H9 (cell line): ENCODE measurements at regions not wholly inside any gene's neighbourhood (a gene's known extent, or its start where the extent isn't known, plus 50 kb on each side); places are given as distances from the start of the nearest gene placed in this dataset.

Experiments
- DNase-seq: peaks from one replicate; pipeline ENCODE4 v3.0.0-alpha.2; 2017
- H2AFZ ChIP-seq: one replicate; pipeline ENCODE4 v1.6.1; 2013; ENCODE audit warnings: mild to moderate bottlenecking, low read length, control low read depth, moderate library complexity
- H2AK5ac ChIP-seq: 2 replicates; pipeline ENCODE4 v1.6.1; 2013; ENCODE audit warnings: low read length, control low read depth, mixed read lengths; ENCODE audit not compliant: insufficient read length
- H2BK120ac ChIP-seq: one replicate; pipeline ENCODE4 v1.6.1; 2013; ENCODE audit warnings: low read depth, mild to moderate bottlenecking, low read length, control low read depth, inconsistent platforms; ENCODE audit not compliant: poor library complexity, severe bottlenecking
- H2BK12ac ChIP-seq: 2 replicates; pipeline ENCODE4 v1.6.1; 2013; ENCODE audit warnings: low read length, control low read depth, mixed read lengths, low read depth; ENCODE audit not compliant: insufficient read length
- H2BK15ac ChIP-seq: 2 replicates; pipeline ENCODE4 v1.6.1; 2013; ENCODE audit warnings: low read depth, low read length, control low read depth
- H2BK20ac ChIP-seq: one replicate; pipeline ENCODE4 v1.6.1; 2013; ENCODE audit warnings: low read depth, mild to moderate bottlenecking, low read length, control low read depth, inconsistent platforms; ENCODE audit not compliant: poor library complexity, severe bottlenecking
- H2BK5ac ChIP-seq: 2 replicates; pipeline ENCODE4 v1.6.1; 2013; ENCODE audit warnings: low read length, control low read depth, mixed read lengths; ENCODE audit not compliant: insufficient read length
- H3K14ac ChIP-seq: 2 replicates; pipeline ENCODE4 v1.6.1; 2013; ENCODE audit warnings: low read length, control low read depth; ENCODE audit not compliant: insufficient read depth
- H3K18ac ChIP-seq: 2 replicates; pipeline ENCODE4 v1.6.1; 2013; ENCODE audit warnings: low read depth, mild to moderate bottlenecking, mixed read lengths, low read length, control low read depth; ENCODE audit not compliant: insufficient read length
- H3K23ac ChIP-seq: 2 replicates; pipeline ENCODE4 v1.6.1; 2013; ENCODE audit warnings: low read length, control low read depth, mixed read lengths, low read depth; ENCODE audit not compliant: insufficient read length
- H3K23me2 ChIP-seq: 2 replicates; pipeline ENCODE4 v1.6.1; 2013; ENCODE audit warnings: low read depth, mild to moderate bottlenecking, mixed read lengths, low read length, control low read depth; ENCODE audit not compliant: insufficient read length, poor library complexity, severe bottlenecking
- H3K27ac ChIP-seq: 2 replicates; pipeline ENCODE4 v1.5.1; 2013; ENCODE audit warnings: low read length, control low read depth, mixed read lengths, low read depth; ENCODE audit not compliant: insufficient read length
- H3K27me3 ChIP-seq: 2 replicates; pipeline ENCODE4 v1.6.1; 2013; ENCODE audit warnings: low read length, control low read depth, inconsistent platforms; ENCODE audit not compliant: insufficient read depth
- H3K4ac ChIP-seq: 2 replicates; pipeline ENCODE4 v1.6.1; 2013; ENCODE audit warnings: low read depth, mild to moderate bottlenecking, control low read depth, inconsistent platforms, low read length, moderate library complexity
- H3K4me1 ChIP-seq: 2 replicates; pipeline ENCODE4 v1.6.1; 2013; ENCODE audit warnings: low read length, control low read depth, inconsistent platforms; ENCODE audit not compliant: insufficient read depth
- H3K4me2 ChIP-seq: 2 replicates; pipeline ENCODE4 v1.6.1; 2013; ENCODE audit warnings: low read length, control low read depth, mixed read lengths; ENCODE audit not compliant: insufficient read length, insufficient read depth
- H3K56ac ChIP-seq: 2 replicates; pipeline ENCODE4 v1.6.1; 2013; ENCODE audit warnings: low read depth, mild to moderate bottlenecking, mixed read lengths, low read length, control low read depth; ENCODE audit not compliant: insufficient read length
- H3K79me1 ChIP-seq: 2 replicates; pipeline ENCODE4 v1.6.1; 2013; ENCODE audit warnings: low read depth, mild to moderate bottlenecking, moderate library complexity, low read length, control low read depth, inconsistent platforms; ENCODE audit not compliant: insufficient read depth, poor library complexity, severe bottlenecking
- H3K79me2 ChIP-seq: 2 replicates; pipeline ENCODE4 v1.6.1; 2013; ENCODE audit warnings: low read length, control low read depth, inconsistent platforms; ENCODE audit not compliant: insufficient read depth
- H3K9ac ChIP-seq: 2 replicates; pipeline ENCODE4 v1.6.1; 2013; ENCODE audit warnings: low read length, control low read depth, mixed read lengths; ENCODE audit not compliant: insufficient read length; ENCODE audit errors: extremely low read depth
- H3K9me3 ChIP-seq: one replicate; pipeline ENCODE4 v1.6.1; 2013; ENCODE audit warnings: low read depth, low read length, inconsistent platforms; ENCODE audit not compliant: control insufficient read depth
- H3T11ph ChIP-seq: one replicate; pipeline ENCODE4 v1.6.1; 2013; ENCODE audit warnings: mild to moderate bottlenecking, low read length, control low read depth, inconsistent platforms
- H4K20me1 ChIP-seq: one replicate; pipeline ENCODE4 v1.6.1; 2013; ENCODE audit not compliant: control insufficient read depth, insufficient read length, insufficient read depth
- H4K5ac ChIP-seq: 2 replicates; pipeline ENCODE4 v1.6.1; 2013; ENCODE audit warnings: low read depth, mild to moderate bottlenecking, mixed read lengths, low read length, control low read depth; ENCODE audit not compliant: insufficient read length
- H4K8ac ChIP-seq: replicated peaks from 2 replicates; pipeline ENCODE4 v1.6.1; 2013; ENCODE audit warnings: low read length, control low read depth, mixed read lengths, low read depth; ENCODE audit not compliant: insufficient read length
- H4K91ac ChIP-seq: 2 replicates; pipeline ENCODE4 v1.6.1; 2013; ENCODE audit warnings: low read depth, mild to moderate bottlenecking, moderate library complexity, mixed read lengths, low read length, control low read depth; ENCODE audit not compliant: insufficient read length
- H3K27ac Mint-ChIP-seq, 3 experiments: 2 replicates in 2 of 3; 3 replicates in 1 of 3; pipeline ENCODE4 v1.8.0; 2020 to 2021; ENCODE audit warnings: mixed read lengths in 3 of 3, mild to moderate bottlenecking in 1 of 3, moderate library complexity in 1 of 3
- H3K27me3 Mint-ChIP-seq: 2 replicates; pipeline ENCODE4 v1.8.0; 2021; ENCODE audit warnings: low read depth, mild to moderate bottlenecking, moderate library complexity, mixed read lengths
- H3K36me3 Mint-ChIP-seq, 3 experiments: 2 replicates in 2 of 3; 3 replicates in 1 of 3; pipeline ENCODE4 v1.8.0; 2020 to 2021; ENCODE audit warnings: low read depth in 3 of 3, mixed read lengths in 3 of 3; ENCODE audit not compliant: insufficient read depth in 1 of 3
- H3K4me1 Mint-ChIP-seq, 2 experiments: 2 replicates each; pipeline ENCODE4 v1.8.0; 2020; ENCODE audit warnings: mixed read lengths in 2 of 2
- H3K4me3 Mint-ChIP-seq, 2 experiments: 2 replicates in 1 of 2; 3 replicates in 1 of 2; pipeline ENCODE4 v1.8.0; 2020 to 2021; ENCODE audit warnings: mild to moderate bottlenecking in 2 of 2, mixed read lengths in 2 of 2, moderate library complexity in 1 of 2
- H3K9me3 Mint-ChIP-seq, 2 experiments: 2 replicates in 1 of 2; 3 replicates in 1 of 2; pipeline ENCODE4 v1.8.0; 2020; ENCODE audit warnings: mild to moderate bottlenecking in 2 of 2, mixed read lengths in 2 of 2, moderate library complexity in 1 of 2
- CTCF ChIP-seq: fragments of 200-600 bp; sonication (generic); conservative IDR thresholded peaks from 3 replicates; pipeline ENCODE4 v1.8.0; 2021; ENCODE audit warnings: antibody characterized with exemption, mild to moderate bottlenecking
- WGBS: extraction: QIAGEN DNeasy Blood & Tissue Kit; methylation state at CpG from one replicate; pipeline ENCODE4 v1.1.7; 2013; ENCODE audit warnings: missing lambda C conversion rate, low lambda C conversion rate, mixed read lengths; ENCODE audit not compliant: insufficient read length; ENCODE audit errors: extremely low coverage; 5-methylcytosine and 5-hydroxymethylcytosine counted together

- Mint-ChIP-seq H3K27ac (no peak overlapping the region), H3K4me3 (no peak overlapping the region), H3K27me3 (peaks cover 24% of the 10 kb centered on the region), H3K9me3 (peaks cover 24 to 33% of the 10 kb centered on the region in 2 experiments), H3K36me3 (peaks cover 6 to 16% (median 11%) of the 10 kb centered on the region in 3 experiments; a peak in 6 of 7 replicates), H3K4me1 (no peaks in the 10 kb centered on the region)
- Histone ChIP-seq H3K23me2 (no peaks in the 10 kb centered on the region), H3K4me2 (no peak overlapping the region), H2BK5ac (no peak overlapping the region), H3K18ac (no peak overlapping the region), H3K56ac (no peak overlapping the region), H2BK20ac (no peak overlapping the region), H3T11ph (no peak overlapping the region), H3K9ac (no peak overlapping the region), H4K5ac (no peak overlapping the region), H3K27ac (no peak overlapping the region), H3K79me1 (no peaks in the 10 kb centered on the region), H2BK15ac (no peak overlapping the region), H3K79me2 (no peaks in the 10 kb centered on the region), H3K27me3 (no peaks in the 10 kb centered on the region), H2BK12ac (no peak overlapping the region), H3K14ac (no peak overlapping the region), H3K23ac (no peak overlapping the region), H4K91ac (no peak overlapping the region), H3K4ac (no peak overlapping the region), H4K8ac (no peak overlapping the region), H3K4me1 (no peaks in the 10 kb centered on the region), H2AFZ (no peak overlapping the region), H4K20me1 (no peaks in the 10 kb centered on the region), H2AK5ac (no peak overlapping the region), H2BK120ac (no peak overlapping the region), H3K9me3 (peaks cover 4% of the 10 kb centered on the region)
- WGBS: no CpG with 5 or more reads among the region's 2 CpGs
- TF ChIP-seq CTCF: no peak
- no peak for DNase-seq
These were observed 182.0 kb upstream of the SMIM23 start for GRCh38 chr5:171603591-171603990.
